DOHH2 (cell line): ENCODE measurements at regions not wholly inside any gene's neighbourhood (a gene's known extent, or its start where the extent isn't known, plus 50 kb on each side); places are given as distances from the start of the nearest gene placed in this dataset.

Source experiments
- EZH2phosphoT487 ChIP-seq: fragments of 200-600 bp; sonication (generic); IDR thresholded peaks from 2 replicates; pipeline ENCODE4 v1.6.1; 2017; ENCODE audit warnings: borderline replicate concordance, mild to moderate bottlenecking, antibody characterized with exemption, low read length, moderate library complexity, mixed read lengths
- TF ChIP-seq, protein P1 (sequence below): fragments of 200-600 bp; sonication (generic); IDR thresholded peaks from one replicate; pipeline ENCODE4 v1.5.1; 2014; ENCODE audit warnings: antibody characterized with exemption, mild to moderate bottlenecking, low read depth, low read length; ENCODE audit not compliant: poor library complexity, severe bottlenecking

DNA sequence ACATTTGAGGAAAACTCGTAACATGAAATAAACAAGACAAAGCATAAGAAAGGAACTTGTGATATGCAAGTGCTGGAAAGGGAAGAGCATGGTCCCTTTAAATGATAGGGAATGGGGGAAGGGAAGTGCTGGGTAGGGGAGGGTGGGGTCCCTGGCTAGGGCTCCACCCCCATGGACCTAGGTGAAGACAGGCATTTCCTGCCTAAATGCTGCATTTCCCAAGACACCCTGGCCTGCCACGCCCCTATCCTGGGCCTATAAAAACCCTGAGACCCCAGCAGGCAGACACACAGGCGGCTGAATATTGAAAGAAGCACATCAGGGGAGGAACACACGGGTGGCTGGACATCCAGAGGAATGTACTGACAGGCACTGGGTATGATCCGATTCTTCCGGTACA is 499.9 kb downstream of the ZEB2 start:
- TF ChIP-seq, protein P1, sequence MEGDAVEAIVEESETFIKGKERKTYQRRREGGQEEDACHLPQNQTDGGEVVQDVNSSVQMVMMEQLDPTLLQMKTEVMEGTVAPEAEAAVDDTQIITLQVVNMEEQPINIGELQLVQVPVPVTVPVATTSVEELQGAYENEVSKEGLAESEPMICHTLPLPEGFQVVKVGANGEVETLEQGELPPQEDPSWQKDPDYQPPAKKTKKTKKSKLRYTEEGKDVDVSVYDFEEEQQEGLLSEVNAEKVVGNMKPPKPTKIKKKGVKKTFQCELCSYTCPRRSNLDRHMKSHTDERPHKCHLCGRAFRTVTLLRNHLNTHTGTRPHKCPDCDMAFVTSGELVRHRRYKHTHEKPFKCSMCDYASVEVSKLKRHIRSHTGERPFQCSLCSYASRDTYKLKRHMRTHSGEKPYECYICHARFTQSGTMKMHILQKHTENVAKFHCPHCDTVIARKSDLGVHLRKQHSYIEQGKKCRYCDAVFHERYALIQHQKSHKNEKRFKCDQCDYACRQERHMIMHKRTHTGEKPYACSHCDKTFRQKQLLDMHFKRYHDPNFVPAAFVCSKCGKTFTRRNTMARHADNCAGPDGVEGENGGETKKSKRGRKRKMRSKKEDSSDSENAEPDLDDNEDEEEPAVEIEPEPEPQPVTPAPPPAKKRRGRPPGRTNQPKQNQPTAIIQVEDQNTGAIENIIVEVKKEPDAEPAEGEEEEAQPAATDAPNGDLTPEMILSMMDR, result no peak
- no peak for TF ChIP-seq EZH2phosphoT487
